Progenitor cell of endocrine pancreas (in vitro differentiated cells): ENCODE measurements at regions not wholly inside any gene's neighbourhood (a gene's known extent, or its start where the extent isn't known, plus 50 kb on each side); places are given as distances from the start of the nearest gene placed in this dataset.
A peak's percentile ranks its signal among the peaks of the same experiment; 100 is the strongest.

ENCODE experiments used
- DNase-seq: peaks from one replicate; pipeline ENCODE4 v3.0.0; 2021; ENCODE audit warnings: low spot score; ENCODE audit not compliant: unreplicated experiment
- H3K27ac Mint-ChIP-seq: 2 replicates; pipeline ENCODE4 v1.8.0; 2021; ENCODE audit warnings: mild to moderate bottlenecking, moderate library complexity, mixed read lengths
- H3K27me3 Mint-ChIP-seq: 2 replicates; pipeline ENCODE4 v1.8.0; 2021; ENCODE audit warnings: mixed read lengths
- H3K36me3 Mint-ChIP-seq: 2 replicates; pipeline ENCODE4 v1.8.0; 2022; ENCODE audit warnings: mixed read lengths; ENCODE audit not compliant: insufficient read depth
- H3K4me1 Mint-ChIP-seq: 2 replicates; pipeline ENCODE4 v1.8.0; 2021; ENCODE audit warnings: low read depth, mixed read lengths
- H3K4me3 Mint-ChIP-seq: 2 replicates; pipeline ENCODE4 v1.8.0; 2021; ENCODE audit warnings: low read depth, mild to moderate bottlenecking, moderate library complexity, mixed read lengths
- H3K9me3 Mint-ChIP-seq: 2 replicates; pipeline ENCODE4 v1.8.0; 2021; ENCODE audit warnings: low read depth, mixed read lengths
- CTCF ChIP-seq: fragments of 200-600 bp; sonication (generic); IDR thresholded peaks from one replicate; pipeline ENCODE4 v1.5.0; 2021; ENCODE audit warnings: antibody characterized with exemption, mild to moderate bottlenecking; ENCODE audit not compliant: unreplicated experiment

DNA sequence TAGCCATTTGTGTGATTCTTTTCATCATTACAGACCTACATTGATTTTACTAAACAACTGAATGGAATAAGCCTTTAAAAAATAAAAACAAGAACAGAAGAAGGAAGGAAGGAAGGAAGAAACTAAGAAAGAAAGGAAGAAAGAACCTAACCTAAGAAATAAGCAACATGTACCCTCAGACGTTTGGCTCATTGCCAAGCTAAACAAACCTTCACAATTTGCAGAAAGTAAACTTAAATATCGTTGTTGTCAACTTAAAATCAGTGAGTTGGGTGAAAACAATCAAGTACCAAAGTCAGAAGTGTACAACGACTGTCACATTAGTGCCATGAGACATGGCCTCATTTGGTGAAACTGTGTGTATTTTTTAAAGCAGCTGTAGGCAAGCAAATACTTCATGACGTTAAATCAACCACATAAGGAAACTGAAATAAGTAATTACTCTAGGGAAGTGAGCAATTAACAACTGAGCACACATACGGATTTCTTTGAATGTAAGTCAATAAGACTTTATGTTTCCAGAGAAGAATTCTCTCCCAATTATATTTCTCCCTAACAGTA is 313.1 kb upstream of the TMPRSS15 start:
- no peak overlapping the region for H3K27ac Mint-ChIP-seq
- H3K36me3 Mint-ChIP-seq, result no peaks in the 10 kb centered on the region
- peaks cover 6% of the 10 kb centered on the region for H3K9me3 Mint-ChIP-seq
- H3K4me1 Mint-ChIP-seq, result peaks cover 18% of the 10 kb centered on the region
- DNase-seq, result no peak
- TF ChIP-seq CTCF, result no peak
- no peak overlapping the region for H3K4me3 Mint-ChIP-seq
- no peaks in the 10 kb centered on the region for H3K27me3 Mint-ChIP-seq

- Mint-ChIP-seq H3K9me3 (no peaks in the 10 kb centered on the region), H3K36me3 (no peaks in the 10 kb centered on the region), H3K27me3 (no peaks in the 10 kb centered on the region), H3K4me1 (peaks cover 5% of the 10 kb centered on the region), H3K4me3 (no peak overlapping the region), H3K27ac (no peak overlapping the region)
- DNase-seq, result no peak
- TF ChIP-seq CTCF, result no peak
Observed at GRCh38 chr21:18722193-18722592, 318.6 kb upstream of the TMPRSS15 start.

- no peak for DNase-seq
- no peak overlapping the region for H3K4me3 Mint-ChIP-seq
- H3K27me3 Mint-ChIP-seq, result no peaks in the 10 kb centered on the region
- no peaks in the 10 kb centered on the region for H3K9me3 Mint-ChIP-seq
- H3K4me1 Mint-ChIP-seq, result no peaks in the 10 kb centered on the region
- no peaks in the 10 kb centered on the region for H3K36me3 Mint-ChIP-seq
- no peak for TF ChIP-seq CTCF
- peak overlapping the region; percentile 8 for H3K27ac Mint-ChIP-seq
Observed at GRCh38 chr21:18723171-18723570, 319.6 kb upstream of the TMPRSS15 start.

- TF ChIP-seq CTCF, result no peak
- Mint-ChIP-seq H3K9me3 (no peaks in the 10 kb centered on the region), H3K27me3 (no peaks in the 10 kb centered on the region), H3K4me3 (no peak overlapping the region), H3K4me1 (no peaks in the 10 kb centered on the region), H3K27ac (no peak overlapping the region), H3K36me3 (no peaks in the 10 kb centered on the region)
- DNase-seq, result no peak
Observed at GRCh38 chr21:18725653-18726052, 322.1 kb upstream of the TMPRSS15 start.

DNA sequence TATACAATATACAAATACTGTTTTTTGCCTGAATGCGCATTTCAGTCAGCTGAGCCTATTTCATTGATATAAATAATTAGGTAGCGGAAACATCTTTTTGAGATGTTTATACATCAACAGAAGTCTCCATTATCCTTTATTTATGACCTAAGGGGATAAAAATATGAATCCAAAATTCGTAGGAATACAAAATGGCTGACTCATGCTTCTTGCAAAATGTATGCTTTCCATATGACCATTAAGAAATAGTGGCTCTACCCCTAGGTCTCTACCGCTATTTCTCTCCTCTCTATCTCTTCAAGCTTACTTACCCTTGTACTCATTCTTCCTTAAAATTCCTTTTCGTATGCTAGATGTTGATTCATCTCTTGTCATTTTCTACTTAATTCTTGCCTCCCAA is 338.4 kb upstream of the TMPRSS15 start:
- Mint-ChIP-seq H3K27ac (no peak overlapping the region), H3K4me1 (peaks cover 2% of the 10 kb centered on the region), H3K36me3 (no peaks in the 10 kb centered on the region), H3K27me3 (no peaks in the 10 kb centered on the region), H3K9me3 (no peaks in the 10 kb centered on the region), H3K4me3 (no peak overlapping the region)
- no peak for TF ChIP-seq CTCF
- no peak for DNase-seq
